KMS-11 (cell line): ENCODE measurements at regions not wholly inside any gene's neighbourhood (a gene's known extent, or its start where the extent isn't known, plus 50 kb on each side); places are given as distances from the start of the nearest gene placed in this dataset.
"Not testable (repeated sequence)": the region's sequence is repeated elsewhere in the genome, so short reads cannot be mapped to it uniquely, and the experiment has no call there.

Source experiments
- H2AFZ ChIP-seq: fragments of 200-600 bp; sonication (generic); 2 replicates; pipeline ENCODE4 v1.6.1; 2016; ENCODE audit warnings: antibody characterized with exemption, mixed run types, low read depth
- H3K27ac ChIP-seq: fragments of 200-600 bp; sonication (generic); 2 replicates; pipeline ENCODE4 v1.6.1; 2016; ENCODE audit warnings: mild to moderate bottlenecking, mixed run types
- H3K27me3 ChIP-seq: fragments of 200-600 bp; sonication (generic); 2 replicates; pipeline ENCODE4 v1.6.1; 2017; ENCODE audit warnings: mild to moderate bottlenecking, low read depth, mixed run types, moderate library complexity; ENCODE audit not compliant: insufficient read depth
- H3K36me3 ChIP-seq: fragments of 200-600 bp; sonication (generic); 2 replicates; pipeline ENCODE4 v1.6.1; 2017; ENCODE audit warnings: mild to moderate bottlenecking, mixed run types; ENCODE audit not compliant: insufficient read depth
- H3K4me1 ChIP-seq: fragments of 200-600 bp; sonication (generic); 2 replicates; pipeline ENCODE4 v1.6.1; 2016; ENCODE audit warnings: mild to moderate bottlenecking, low read depth, mixed run types; ENCODE audit not compliant: poor library complexity, severe bottlenecking
- H3K4me2 ChIP-seq: fragments of 200-600 bp; sonication (generic); 2 replicates; pipeline ENCODE4 v1.7.0; 2016; ENCODE audit warnings: mild to moderate bottlenecking, mixed run types
- H3K4me3 ChIP-seq: fragments of 200-600 bp; sonication (generic); IDR thresholded peaks from 2 replicates; pipeline ENCODE4 v1.6.1; 2017; ENCODE audit warnings: low read depth, low read length, mixed read lengths; ENCODE audit not compliant: insufficient read depth
- H3K79me2 ChIP-seq: fragments of 200-600 bp; sonication (generic); 2 replicates; pipeline ENCODE4 v1.6.1; 2016; ENCODE audit warnings: low read depth, mixed run types; ENCODE audit not compliant: insufficient read depth
- H3K9ac ChIP-seq: fragments of 200-600 bp; sonication (generic); 2 replicates; pipeline ENCODE4 v1.6.1; 2016; ENCODE audit warnings: mild to moderate bottlenecking, mixed run types
- H4K20me1 ChIP-seq: fragments of 200-600 bp; sonication (generic); 2 replicates; pipeline ENCODE4 v1.6.1; 2016; ENCODE audit warnings: mild to moderate bottlenecking, mixed run types; ENCODE audit not compliant: insufficient read depth

DNA sequence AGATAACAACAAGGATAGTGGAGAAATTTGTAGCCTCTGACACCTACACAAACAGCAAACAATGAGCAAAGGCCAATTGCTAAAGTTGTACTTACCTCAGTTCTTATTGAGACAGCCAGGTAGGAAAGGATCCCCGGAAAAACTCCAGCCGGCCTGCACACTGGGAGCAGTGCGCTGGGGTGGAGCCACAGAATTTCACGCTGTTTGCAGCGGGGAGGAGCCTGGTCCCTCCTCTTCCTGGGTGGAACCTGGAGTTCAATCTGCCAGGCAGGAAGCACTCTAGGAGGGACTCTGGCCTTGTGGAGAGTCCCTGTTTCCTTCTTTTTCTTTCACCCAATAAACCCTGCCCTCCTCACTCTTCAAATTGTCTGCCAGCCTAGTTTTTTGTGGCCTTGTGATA, 382.6 kb upstream of the TGIF2LX start:
- H3K4me2 ChIP-seq, H3K4me3 ChIP-seq, H3K36me3 ChIP-seq, H4K20me1 ChIP-seq, H3K9ac ChIP-seq, H3K79me2 ChIP-seq, H3K27me3 ChIP-seq, H3K4me1 ChIP-seq, H3K27ac ChIP-seq, H2AFZ ChIP-seq: not testable (repeated sequence)

DNA sequence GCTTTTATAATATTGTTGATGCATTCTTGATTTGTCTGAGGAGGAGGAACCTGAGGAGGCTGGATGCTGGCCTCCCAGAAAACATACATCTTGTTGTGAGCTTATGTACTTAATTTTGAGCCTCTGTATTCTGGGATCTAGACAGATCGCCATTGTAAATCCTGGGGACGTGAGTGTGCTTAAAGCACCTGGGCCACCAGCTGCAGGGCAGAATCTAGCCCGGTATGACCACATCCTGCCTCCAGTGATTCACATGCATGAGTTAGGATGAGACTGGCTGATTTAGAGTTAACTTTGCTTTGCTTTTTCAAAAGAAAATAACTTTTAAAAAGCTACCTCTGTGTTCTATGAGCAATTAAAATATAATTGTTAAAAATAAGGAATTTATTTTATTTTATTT, 364.6 kb upstream of the TGIF2LX start:
- not testable (repeated sequence) for H3K27ac ChIP-seq, H3K9ac ChIP-seq, H3K27me3 ChIP-seq, H4K20me1 ChIP-seq, H3K79me2 ChIP-seq, H3K4me3 ChIP-seq, H3K4me1 ChIP-seq, H3K4me2 ChIP-seq, H2AFZ ChIP-seq, H3K36me3 ChIP-seq

DNA sequence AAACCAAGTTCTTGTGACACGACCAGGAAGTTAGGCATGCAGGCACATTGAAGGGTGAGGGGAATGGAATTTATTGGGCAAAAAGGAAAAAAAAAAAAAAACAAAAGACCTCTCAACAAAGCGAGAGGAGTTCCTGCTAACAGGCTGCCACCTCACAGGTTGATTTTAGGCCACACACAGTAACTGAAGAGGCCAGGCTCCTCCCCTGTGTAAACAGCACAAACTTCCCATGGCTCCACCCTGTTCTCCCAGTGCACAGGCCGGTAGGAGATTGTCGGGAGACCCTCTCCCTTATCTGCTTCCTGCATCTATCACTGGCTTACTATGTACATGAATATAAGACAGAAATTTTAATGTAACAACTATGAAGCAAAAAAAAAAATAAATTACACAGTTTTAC, 359.6 kb upstream of the TGIF2LX start:
- H3K4me2 ChIP-seq, H3K27ac ChIP-seq, H2AFZ ChIP-seq, H3K9ac ChIP-seq, H4K20me1 ChIP-seq, H3K4me3 ChIP-seq, H3K27me3 ChIP-seq, H3K79me2 ChIP-seq, H3K4me1 ChIP-seq, H3K36me3 ChIP-seq: not testable (repeated sequence)

DNA sequence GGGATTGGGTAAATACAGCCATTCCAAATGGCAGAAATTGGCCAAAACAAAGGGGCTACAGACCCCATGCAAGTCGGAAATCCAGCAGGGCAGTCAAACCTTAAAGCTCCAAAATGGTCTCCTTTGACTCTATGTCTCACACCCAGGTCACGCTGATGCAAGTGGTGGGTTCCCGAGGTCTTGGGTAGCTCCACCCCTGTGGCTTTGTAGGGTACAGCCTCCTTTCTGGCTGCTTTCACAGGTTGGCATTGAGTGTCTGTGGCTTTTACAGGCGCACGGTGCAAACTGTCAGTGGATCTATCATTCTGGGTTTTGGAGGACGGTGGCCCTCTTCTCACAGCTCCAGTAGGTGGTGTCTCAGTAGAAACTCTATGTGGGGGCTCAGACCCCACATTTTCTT, 358.6 kb upstream of the TGIF2LX start:
- not testable (repeated sequence) for H4K20me1 ChIP-seq, H3K9ac ChIP-seq, H2AFZ ChIP-seq, H3K27me3 ChIP-seq, H3K4me3 ChIP-seq, H3K4me1 ChIP-seq, H3K27ac ChIP-seq, H3K79me2 ChIP-seq, H3K4me2 ChIP-seq, H3K36me3 ChIP-seq

DNA sequence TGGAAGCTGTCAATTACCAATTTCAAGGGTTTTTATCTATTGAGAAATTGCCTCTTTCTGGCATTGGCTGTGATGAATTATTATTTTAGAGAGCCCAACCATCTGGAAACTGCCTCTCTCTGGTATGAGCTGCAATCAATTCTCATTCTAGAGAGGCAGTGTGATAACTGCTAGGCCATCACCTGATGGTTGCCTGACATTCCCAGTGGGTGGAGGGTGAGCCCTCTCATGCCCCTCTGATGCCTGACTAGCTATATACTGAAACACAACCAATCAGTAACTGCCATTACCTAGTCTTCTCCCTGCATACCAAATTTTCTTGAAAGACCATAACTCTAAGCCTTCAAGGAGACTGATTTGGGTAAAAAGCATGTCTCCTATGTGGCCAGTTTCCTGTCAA, 353.9 kb upstream of the TGIF2LX start:
- not testable (repeated sequence) for H3K4me2 ChIP-seq, H2AFZ ChIP-seq, H3K4me1 ChIP-seq, H3K79me2 ChIP-seq, H3K27ac ChIP-seq, H3K9ac ChIP-seq, H3K27me3 ChIP-seq, H3K4me3 ChIP-seq, H3K36me3 ChIP-seq, H4K20me1 ChIP-seq

DNA sequence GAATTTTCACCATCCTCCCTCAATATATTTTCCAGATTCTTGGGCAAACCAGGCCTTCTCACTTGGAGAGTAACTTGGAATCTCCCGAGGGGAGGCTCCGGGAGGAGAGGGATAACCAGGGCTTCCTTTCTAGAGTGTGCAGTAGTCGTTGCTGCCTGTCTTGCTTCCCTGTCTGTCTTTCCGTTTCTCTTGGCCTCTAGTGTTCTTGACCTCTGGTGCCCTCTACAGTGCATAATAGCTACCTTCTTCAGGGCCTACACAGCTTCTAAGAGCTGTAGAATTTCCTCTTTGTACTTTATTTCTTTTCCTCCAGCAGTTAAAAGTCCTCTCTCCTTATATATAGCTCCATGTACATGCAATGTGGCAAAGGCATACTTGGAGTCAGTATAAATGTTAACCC, 339.8 kb upstream of the TGIF2LX start:
- H3K9ac ChIP-seq, H3K4me3 ChIP-seq: not testable (repeated sequence)

DNA sequence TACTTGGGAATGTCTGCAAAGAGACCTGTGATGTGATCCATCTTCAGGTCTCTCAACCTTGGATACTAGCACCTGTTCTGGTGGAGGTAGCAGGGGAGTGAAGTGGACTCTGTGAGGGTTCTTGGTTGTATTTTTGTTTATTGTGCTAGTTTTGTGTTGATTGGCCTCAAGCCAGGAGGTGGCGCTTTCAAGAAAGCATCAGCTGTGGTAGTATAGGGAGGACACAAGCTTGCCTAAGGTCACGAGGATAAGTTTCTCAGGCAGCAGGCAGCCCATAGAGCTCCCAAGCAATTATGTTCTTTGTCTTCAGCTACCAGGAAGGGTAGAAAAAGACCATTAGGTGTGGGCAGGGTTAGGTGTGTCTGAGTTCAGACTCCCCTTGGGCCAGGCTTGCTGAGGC, 289.9 kb upstream of the TGIF2LX start:
- H3K36me3 ChIP-seq, H3K27ac ChIP-seq, H4K20me1 ChIP-seq, H3K9ac ChIP-seq, H2AFZ ChIP-seq, H3K4me2 ChIP-seq, H3K79me2 ChIP-seq, H3K4me1 ChIP-seq, H3K27me3 ChIP-seq, H3K4me3 ChIP-seq: not testable (repeated sequence)

More for the DNA sequence above, 339.8 kb upstream of the TGIF2LX start:
- not testable (repeated sequence) for H3K4me1 ChIP-seq, H2AFZ ChIP-seq, H4K20me1 ChIP-seq, H3K27me3 ChIP-seq, H3K27ac ChIP-seq, H3K36me3 ChIP-seq, H3K4me2 ChIP-seq, H3K79me2 ChIP-seq

DNA sequence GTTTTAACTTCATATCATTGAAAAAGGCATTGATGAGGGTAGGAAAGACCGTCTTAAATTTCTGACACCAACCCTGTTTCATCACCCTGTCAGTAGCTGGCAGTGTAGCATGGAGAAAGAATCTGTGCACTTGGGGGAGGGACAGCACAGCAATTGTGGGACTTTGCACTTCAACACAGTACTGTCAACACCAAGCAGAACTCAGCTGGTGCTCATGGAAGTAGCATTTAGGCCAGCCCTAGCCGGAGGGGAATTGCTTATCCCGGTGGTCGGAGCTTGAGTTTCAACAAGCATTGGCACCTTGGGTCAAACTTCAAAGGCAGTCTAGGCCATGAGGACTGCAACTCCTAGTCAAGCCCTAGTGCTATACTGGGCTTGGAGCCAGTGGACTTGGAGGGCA, 285.8 kb upstream of the TGIF2LX start:
- not testable (repeated sequence) for H3K79me2 ChIP-seq, H3K4me1 ChIP-seq, H4K20me1 ChIP-seq, H3K4me2 ChIP-seq, H3K4me3 ChIP-seq, H3K27ac ChIP-seq, H3K27me3 ChIP-seq, H3K36me3 ChIP-seq, H3K9ac ChIP-seq, H2AFZ ChIP-seq

DNA sequence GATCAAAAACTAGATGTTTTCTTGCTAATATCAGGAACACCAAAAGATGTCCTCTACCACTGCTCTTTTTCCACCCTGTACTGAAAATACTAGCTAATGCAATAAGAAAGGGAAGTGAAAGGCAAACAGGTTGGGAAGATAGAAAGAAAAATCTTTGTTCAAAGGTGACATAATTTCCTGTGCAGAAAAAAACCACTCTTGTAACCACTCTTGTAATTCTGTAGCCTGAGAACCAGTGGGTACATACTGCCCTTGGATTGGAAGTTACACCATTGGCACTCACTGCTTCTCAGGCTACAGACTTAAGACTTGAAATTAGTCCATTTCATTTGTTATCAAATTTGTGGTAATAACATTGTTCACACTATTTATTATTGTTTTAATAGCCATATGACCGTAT, 263.0 kb upstream of the TGIF2LX start:
- not testable (repeated sequence) for H3K27ac ChIP-seq, H3K27me3 ChIP-seq, H3K4me1 ChIP-seq, H3K79me2 ChIP-seq, H4K20me1 ChIP-seq, H3K9ac ChIP-seq, H3K36me3 ChIP-seq, H2AFZ ChIP-seq, H3K4me3 ChIP-seq, H3K4me2 ChIP-seq

DNA sequence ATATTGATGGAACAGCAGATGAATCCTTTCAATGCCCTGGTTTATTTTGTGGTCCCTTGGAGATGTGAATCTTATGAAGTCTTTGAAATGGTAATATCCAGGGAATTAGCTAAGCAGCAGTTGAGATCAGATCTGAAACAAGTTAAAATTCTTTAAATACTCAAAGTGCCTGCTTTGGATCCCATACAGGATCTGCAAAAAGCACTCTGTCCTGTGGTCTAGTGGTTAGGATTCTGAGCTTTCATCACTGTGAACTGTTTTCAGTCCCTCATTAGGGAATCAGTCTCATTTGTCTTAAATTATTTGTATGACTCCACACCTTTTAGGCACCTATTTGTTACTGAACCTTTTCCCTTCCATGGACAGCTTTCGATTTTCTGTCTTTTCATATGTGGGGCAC, 215.2 kb upstream of the TGIF2LX start:
- not testable (repeated sequence) for H3K9ac ChIP-seq, H3K27me3 ChIP-seq, H3K36me3 ChIP-seq, H2AFZ ChIP-seq, H4K20me1 ChIP-seq, H3K4me3 ChIP-seq, H3K4me2 ChIP-seq, H3K4me1 ChIP-seq, H3K27ac ChIP-seq, H3K79me2 ChIP-seq

DNA sequence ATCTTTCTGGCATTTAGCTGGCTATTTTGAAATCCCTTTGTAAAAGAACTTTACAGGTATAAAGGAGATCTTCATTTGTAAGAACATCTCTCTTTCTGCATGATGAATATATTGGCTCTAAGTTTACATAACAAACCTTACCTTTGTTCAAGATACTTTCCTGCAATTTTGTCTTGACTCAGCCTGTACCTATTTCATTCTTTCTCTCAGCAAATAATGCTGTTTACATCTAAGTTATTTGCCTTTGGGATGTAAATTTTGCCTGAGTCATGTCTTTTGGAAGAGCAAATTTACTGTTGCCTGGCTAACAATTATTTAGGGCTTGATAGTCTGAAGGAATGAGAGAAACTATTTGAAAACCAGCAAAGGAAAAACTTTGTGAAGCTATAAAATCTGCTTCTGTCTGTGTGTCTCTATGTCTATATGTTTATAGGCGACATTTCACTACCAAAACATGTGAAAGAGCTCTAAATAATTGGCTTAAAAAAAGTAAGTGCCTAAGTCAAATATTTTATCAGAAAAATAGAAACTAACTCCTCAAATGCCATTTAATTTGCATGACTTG, 214.3 kb upstream of the TGIF2LX start:
- not testable (repeated sequence) for H3K27ac ChIP-seq

More for the DNA sequence above, 214.3 kb upstream of the TGIF2LX start:
- H4K20me1 ChIP-seq, H3K27me3 ChIP-seq, H2AFZ ChIP-seq, H3K4me1 ChIP-seq, H3K4me2 ChIP-seq, H3K79me2 ChIP-seq, H3K4me3 ChIP-seq, H3K36me3 ChIP-seq, H3K9ac ChIP-seq: not testable (repeated sequence)
